ENCODE measurements at regions not wholly inside any gene's neighbourhood (a gene's known extent, or its start where the extent isn't known, plus 50 kb on each side); places are given as distances from the start of the nearest gene placed in this dataset.

DNA sequence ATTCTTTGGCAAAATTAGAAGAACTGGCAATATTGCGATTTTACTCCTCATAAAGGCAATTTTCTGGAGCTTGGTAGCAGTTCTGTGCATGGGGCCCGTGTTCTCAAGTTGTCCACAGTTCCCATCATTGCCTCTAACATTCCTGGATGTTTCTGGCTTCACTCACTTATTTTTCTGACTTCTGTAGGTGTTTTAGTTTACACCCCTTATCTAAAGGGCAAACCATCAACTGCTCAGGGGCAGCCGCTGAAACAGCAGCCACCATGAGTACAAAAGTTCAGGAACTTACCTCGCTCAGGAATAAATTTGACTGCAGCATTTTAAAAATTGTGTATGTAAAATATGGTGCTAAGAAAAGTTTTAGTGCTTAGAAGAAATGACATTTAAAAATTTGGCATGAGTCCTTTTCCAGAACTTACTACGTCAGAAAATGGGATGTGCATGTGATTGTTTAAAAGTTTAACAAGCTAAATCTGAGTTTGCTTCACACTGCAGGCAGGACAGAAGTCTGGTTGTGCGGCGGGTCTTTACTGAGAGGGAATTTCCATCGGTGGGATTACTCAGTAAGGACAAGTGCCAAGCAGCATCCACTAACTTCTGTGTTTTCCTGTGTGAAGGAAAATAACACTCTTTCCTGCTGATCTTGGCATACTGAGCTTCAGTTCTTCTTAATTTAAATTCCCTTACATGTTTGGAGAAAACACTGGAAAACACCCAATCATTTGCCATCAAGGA, 261.7 kb downstream of the MAT2B start:
- TF ChIP-seq, protein P1, sequence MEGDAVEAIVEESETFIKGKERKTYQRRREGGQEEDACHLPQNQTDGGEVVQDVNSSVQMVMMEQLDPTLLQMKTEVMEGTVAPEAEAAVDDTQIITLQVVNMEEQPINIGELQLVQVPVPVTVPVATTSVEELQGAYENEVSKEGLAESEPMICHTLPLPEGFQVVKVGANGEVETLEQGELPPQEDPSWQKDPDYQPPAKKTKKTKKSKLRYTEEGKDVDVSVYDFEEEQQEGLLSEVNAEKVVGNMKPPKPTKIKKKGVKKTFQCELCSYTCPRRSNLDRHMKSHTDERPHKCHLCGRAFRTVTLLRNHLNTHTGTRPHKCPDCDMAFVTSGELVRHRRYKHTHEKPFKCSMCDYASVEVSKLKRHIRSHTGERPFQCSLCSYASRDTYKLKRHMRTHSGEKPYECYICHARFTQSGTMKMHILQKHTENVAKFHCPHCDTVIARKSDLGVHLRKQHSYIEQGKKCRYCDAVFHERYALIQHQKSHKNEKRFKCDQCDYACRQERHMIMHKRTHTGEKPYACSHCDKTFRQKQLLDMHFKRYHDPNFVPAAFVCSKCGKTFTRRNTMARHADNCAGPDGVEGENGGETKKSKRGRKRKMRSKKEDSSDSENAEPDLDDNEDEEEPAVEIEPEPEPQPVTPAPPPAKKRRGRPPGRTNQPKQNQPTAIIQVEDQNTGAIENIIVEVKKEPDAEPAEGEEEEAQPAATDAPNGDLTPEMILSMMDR (conservative IDR thresholded peaks at IDR 0.05; ENCODE audit: low read length): no peak
- no peak for TF ChIP-seq EZH2phosphoT487 (IDR thresholded peaks at IDR 0.05; ENCODE audit: borderline replicate concordance, low read depth, low read length)
